SU-DHL-6 (cell line): ENCODE measurements at regions not wholly inside any gene's neighbourhood (a gene's known extent, or its start where the extent isn't known, plus 50 kb on each side); places are given as distances from the start of the nearest gene placed in this dataset.

Experiments used
- H2AFZ ChIP-seq: fragments of 200-600 bp; sonication (generic); 2 replicates; pipeline ENCODE4 v1.6.1; 2014; ENCODE audit warnings: low read depth, mild to moderate bottlenecking, moderate library complexity, mixed read lengths, antibody characterized with exemption, low read length; ENCODE audit not compliant: severe bottlenecking
- H3F3A ChIP-seq: fragments of 200-600 bp; shearing (Covaris generic); 2 replicates; pipeline ENCODE4 v1.6.0; 2016; ENCODE audit warnings: antibody characterized with exemption, mild to moderate bottlenecking; ENCODE audit not compliant: insufficient read depth
- H3K27ac ChIP-seq: fragments of 200-600 bp; sonication (generic); 2 replicates; pipeline ENCODE4 v1.5.1; 2016; ENCODE audit warnings: low read depth, mild to moderate bottlenecking, low read length, moderate library complexity, mixed read lengths
- H3K27me3 ChIP-seq: fragments of 200-600 bp; sonication (generic), shearing (Covaris generic); 2 replicates; pipeline ENCODE4 v1.6.0; 2014; ENCODE audit warnings: mild to moderate bottlenecking, low read length
- H3K36me3 ChIP-seq: fragments of 200-600 bp; sonication (generic); 2 replicates; pipeline ENCODE4 v1.6.1; 2014; ENCODE audit warnings: mild to moderate bottlenecking, low read length, mixed read lengths
- H3K4me2 ChIP-seq: fragments of 300-600, 200-600 bp; shearing (Covaris generic), sonication (generic); 2 replicates; pipeline ENCODE4 v1.6.0; 2014; ENCODE audit warnings: low read length, low read depth, mild to moderate bottlenecking; ENCODE audit not compliant: poor library complexity, severe bottlenecking
- H3K4me3 ChIP-seq: fragments of 200-600 bp; sonication (generic); 2 replicates; pipeline ENCODE4 v1.5.1; 2014; ENCODE audit warnings: antibody characterized with exemption, low read length, mild to moderate bottlenecking, mixed read lengths; ENCODE audit not compliant: insufficient read depth, poor library complexity, severe bottlenecking
- H3K79me2 ChIP-seq: fragments of 200-600 bp; sonication (generic); 2 replicates; pipeline ENCODE4 v1.6.1; 2014; ENCODE audit warnings: mild to moderate bottlenecking, low read length, moderate library complexity; ENCODE audit not compliant: insufficient read depth
- H3K9ac ChIP-seq: fragments of 200-600 bp; sonication (generic); 2 replicates; pipeline ENCODE4 v1.7.0; 2014; ENCODE audit warnings: mild to moderate bottlenecking, low read length
- H3K9me2 ChIP-seq: fragments of 200-600 bp; sonication (generic); replicated peaks from 2 replicates; pipeline ENCODE4 v1.6.1; 2014; ENCODE audit warnings: low read length; ENCODE audit not compliant: insufficient read depth
- H3K9me3 ChIP-seq: fragments of 200-600 bp; sonication (generic); 2 replicates; pipeline ENCODE4 v1.6.1; 2014; ENCODE audit warnings: low read length, mixed read lengths; ENCODE audit not compliant: insufficient read depth
- H4K20me1 ChIP-seq: fragments of 200-600 bp; sonication (generic); 2 replicates; pipeline ENCODE4 v1.6.1; 2014; ENCODE audit warnings: low read depth, mild to moderate bottlenecking, antibody characterized with exemption, low read length, moderate library complexity, mixed read lengths
- CTCF ChIP-seq: fragments of 200-600 bp; sonication (generic); IDR thresholded peaks from one replicate; pipeline ENCODE4 v1.5.1; 2017; ENCODE audit warnings: antibody characterized with exemption, mild to moderate bottlenecking, low read length, moderate library complexity; ENCODE audit not compliant: insufficient read depth, poor library complexity, severe bottlenecking
- EZH2phosphoT487 ChIP-seq: fragments of 200-600 bp; sonication (generic), shearing (Covaris generic); conservative IDR thresholded peaks from 2 replicates; pipeline ENCODE4 v1.6.1; 2018; ENCODE audit warnings: mild to moderate bottlenecking, antibody characterized with exemption, low read length, moderate library complexity, mixed read lengths

GRCh38 chr15:29364426-29365078 is 94.9 kb upstream of the NSMCE3 start:
- no peaks in the 10 kb centered on the region for H3K79me2 ChIP-seq
- no peak overlapping the region for H3K4me2 ChIP-seq
- TF ChIP-seq CTCF (no peak), EZH2phosphoT487 (no peak)
- no peak overlapping the region for H3K4me3 ChIP-seq
- no peaks in the 10 kb centered on the region for H3K9me2 ChIP-seq
- H2AFZ ChIP-seq: no peak overlapping the region
- H3K36me3 ChIP-seq: no peaks in the 10 kb centered on the region
- H3F3A ChIP-seq: no peaks in the 10 kb centered on the region
- H3K27me3 ChIP-seq: no peaks in the 10 kb centered on the region
- H4K20me1 ChIP-seq: no peaks in the 10 kb centered on the region
- H3K27ac ChIP-seq: no peak overlapping the region
- peaks cover 10% of the 10 kb centered on the region; the same call in 1 of the 2 replicates for H3K9me3 ChIP-seq
- H3K9ac ChIP-seq: no peak overlapping the region

- Histone ChIP-seq H3K27ac (no peak overlapping the region), H3K79me2 (no peaks in the 10 kb centered on the region), H4K20me1 (no peaks in the 10 kb centered on the region), H2AFZ (no peak overlapping the region), H3K36me3 (no peaks in the 10 kb centered on the region), H3F3A (no peaks in the 10 kb centered on the region), H3K9me2 (no peaks in the 10 kb centered on the region), H3K4me3 (no peak overlapping the region), H3K4me2 (no peak overlapping the region), H3K27me3 (no peaks in the 10 kb centered on the region), H3K9me3 (no peaks in the 10 kb centered on the region), H3K9ac (no peak overlapping the region)
- TF ChIP-seq EZH2phosphoT487 (no peak), CTCF (no peak)
Observed at GRCh38 chr15:29361560-29361959, 91.9 kb upstream of the NSMCE3 start.

GRCh38 chr15:29360152-29360551 is 90.5 kb upstream of the NSMCE3 start:
- no peak for TF ChIP-seq EZH2phosphoT487
- H3K4me3 ChIP-seq: no peak overlapping the region
- no peaks in the 10 kb centered on the region for H3F3A ChIP-seq
- no peaks in the 10 kb centered on the region for H3K9me3 ChIP-seq
- H3K27ac ChIP-seq: no peak overlapping the region
- no peaks in the 10 kb centered on the region for H3K9me2 ChIP-seq
- no peak overlapping the region for H3K4me2 ChIP-seq
- no peaks in the 10 kb centered on the region for H3K27me3 ChIP-seq
- H2AFZ ChIP-seq: no peak overlapping the region
- no peaks in the 10 kb centered on the region for H4K20me1 ChIP-seq
- H3K79me2 ChIP-seq: no peaks in the 10 kb centered on the region
- no peak overlapping the region for H3K9ac ChIP-seq
- H3K36me3 ChIP-seq: no peaks in the 10 kb centered on the region

- Histone ChIP-seq H3K4me2 (no peak overlapping the region), H3K27ac (no peak overlapping the region), H2AFZ (no peak overlapping the region), H3K27me3 (no peaks in the 10 kb centered on the region), H3K9ac (no peak overlapping the region), H3K9me3 (no peaks in the 10 kb centered on the region), H4K20me1 (no peaks in the 10 kb centered on the region), H3K36me3 (no peaks in the 10 kb centered on the region), H3K79me2 (no peaks in the 10 kb centered on the region), H3F3A (no peaks in the 10 kb centered on the region), H3K9me2 (no peaks in the 10 kb centered on the region), H3K4me3 (no peak overlapping the region)
- no peak for TF ChIP-seq CTCF
- no peak for TF ChIP-seq EZH2phosphoT487
Observed at GRCh38 chr15:29356786-29357185, 87.2 kb upstream of the NSMCE3 start.
